ENCODE measurements at regions not wholly inside any gene's neighbourhood (a gene's known extent, or its start where the extent isn't known, plus 50 kb on each side); places are given as distances from the start of the nearest gene placed in this dataset.

GRCh38 chr5:2387250-2387633 lies 364.2 kb downstream of the IRX2 start:
- H3K9me3 ChIP-seq = no peaks in the 10 kb centered on the region
- ATAC-seq (ENCODE audit: insufficient number of reproducible peaks, low FRiP score, low read depth) (no peak), DNase-seq (ENCODE audit: low spot score) (no peak)
- H3K27me3 ChIP-seq (replicated peaks; ENCODE audit: insufficient read depth) = no peaks in the 10 kb centered on the region
- no peaks in the 10 kb centered on the region for H3K4me1 ChIP-seq (ENCODE audit: control insufficient read depth in 1 of 2, low read depth in 2 of 2)
- H3K36me3 ChIP-seq = no peaks in the 10 kb centered on the region
- no peak overlapping the region for H3K27ac ChIP-seq
- TF ChIP-seq, protein P1, sequence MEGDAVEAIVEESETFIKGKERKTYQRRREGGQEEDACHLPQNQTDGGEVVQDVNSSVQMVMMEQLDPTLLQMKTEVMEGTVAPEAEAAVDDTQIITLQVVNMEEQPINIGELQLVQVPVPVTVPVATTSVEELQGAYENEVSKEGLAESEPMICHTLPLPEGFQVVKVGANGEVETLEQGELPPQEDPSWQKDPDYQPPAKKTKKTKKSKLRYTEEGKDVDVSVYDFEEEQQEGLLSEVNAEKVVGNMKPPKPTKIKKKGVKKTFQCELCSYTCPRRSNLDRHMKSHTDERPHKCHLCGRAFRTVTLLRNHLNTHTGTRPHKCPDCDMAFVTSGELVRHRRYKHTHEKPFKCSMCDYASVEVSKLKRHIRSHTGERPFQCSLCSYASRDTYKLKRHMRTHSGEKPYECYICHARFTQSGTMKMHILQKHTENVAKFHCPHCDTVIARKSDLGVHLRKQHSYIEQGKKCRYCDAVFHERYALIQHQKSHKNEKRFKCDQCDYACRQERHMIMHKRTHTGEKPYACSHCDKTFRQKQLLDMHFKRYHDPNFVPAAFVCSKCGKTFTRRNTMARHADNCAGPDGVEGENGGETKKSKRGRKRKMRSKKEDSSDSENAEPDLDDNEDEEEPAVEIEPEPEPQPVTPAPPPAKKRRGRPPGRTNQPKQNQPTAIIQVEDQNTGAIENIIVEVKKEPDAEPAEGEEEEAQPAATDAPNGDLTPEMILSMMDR (IDR thresholded peaks at IDR 0.05) = no peak
- H3K4me3 ChIP-seq = no peak overlapping the region

GRCh38 chr5:2385818-2386217 lies 365.7 kb downstream of the IRX2 start:
- Histone ChIP-seq H3K4me1 (ENCODE audit: control insufficient read depth in 1 of 2, low read depth in 2 of 2) (no peaks in the 10 kb centered on the region), H3K9me3 (no peaks in the 10 kb centered on the region), H3K4me3 (no peak overlapping the region), H3K27ac (no peak overlapping the region), H3K36me3 (no peaks in the 10 kb centered on the region), H3K27me3 (replicated peaks; ENCODE audit: insufficient read depth) (no peaks in the 10 kb centered on the region)
- ATAC-seq (ENCODE audit: insufficient number of reproducible peaks, low FRiP score, low read depth) = no peak
- no peak for DNase-seq (ENCODE audit: low spot score)
- TF ChIP-seq, protein P1 (IDR thresholded peaks at IDR 0.05) = no peak

DNA sequence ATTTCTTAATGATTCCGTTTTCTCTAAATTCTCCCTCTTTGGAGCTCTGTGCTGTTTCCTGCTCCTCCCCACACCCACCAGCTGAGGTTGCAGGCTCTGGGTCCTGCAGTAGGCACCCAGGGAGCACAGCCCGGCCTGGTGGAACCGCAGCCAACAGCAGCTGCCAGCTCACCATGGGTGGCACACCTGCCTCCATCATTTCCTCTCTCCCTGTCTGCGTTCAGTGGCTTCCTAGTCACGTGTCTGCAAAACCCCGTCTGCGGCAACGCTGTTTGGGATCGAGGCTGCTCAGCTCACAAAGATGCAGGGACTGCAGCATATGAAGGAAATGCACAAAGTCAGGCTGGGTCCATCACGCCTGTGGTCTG lies 367.8 kb downstream of the IRX2 start:
- DNase-seq (ENCODE audit: low spot score) = no peak
- TF ChIP-seq, protein P1 (IDR thresholded peaks at IDR 0.05) = no peak
- Histone ChIP-seq H3K36me3 (no peaks in the 10 kb centered on the region), H3K4me1 (ENCODE audit: control insufficient read depth in 1 of 2, low read depth in 2 of 2) (no peaks in the 10 kb centered on the region), H3K27me3 (replicated peaks; ENCODE audit: insufficient read depth) (no peaks in the 10 kb centered on the region), H3K9me3 (no peaks in the 10 kb centered on the region), H3K27ac (no peak overlapping the region), H3K4me3 (no peak overlapping the region)
- ATAC-seq (ENCODE audit: insufficient number of reproducible peaks, low FRiP score, low read depth) = no peak

DNA sequence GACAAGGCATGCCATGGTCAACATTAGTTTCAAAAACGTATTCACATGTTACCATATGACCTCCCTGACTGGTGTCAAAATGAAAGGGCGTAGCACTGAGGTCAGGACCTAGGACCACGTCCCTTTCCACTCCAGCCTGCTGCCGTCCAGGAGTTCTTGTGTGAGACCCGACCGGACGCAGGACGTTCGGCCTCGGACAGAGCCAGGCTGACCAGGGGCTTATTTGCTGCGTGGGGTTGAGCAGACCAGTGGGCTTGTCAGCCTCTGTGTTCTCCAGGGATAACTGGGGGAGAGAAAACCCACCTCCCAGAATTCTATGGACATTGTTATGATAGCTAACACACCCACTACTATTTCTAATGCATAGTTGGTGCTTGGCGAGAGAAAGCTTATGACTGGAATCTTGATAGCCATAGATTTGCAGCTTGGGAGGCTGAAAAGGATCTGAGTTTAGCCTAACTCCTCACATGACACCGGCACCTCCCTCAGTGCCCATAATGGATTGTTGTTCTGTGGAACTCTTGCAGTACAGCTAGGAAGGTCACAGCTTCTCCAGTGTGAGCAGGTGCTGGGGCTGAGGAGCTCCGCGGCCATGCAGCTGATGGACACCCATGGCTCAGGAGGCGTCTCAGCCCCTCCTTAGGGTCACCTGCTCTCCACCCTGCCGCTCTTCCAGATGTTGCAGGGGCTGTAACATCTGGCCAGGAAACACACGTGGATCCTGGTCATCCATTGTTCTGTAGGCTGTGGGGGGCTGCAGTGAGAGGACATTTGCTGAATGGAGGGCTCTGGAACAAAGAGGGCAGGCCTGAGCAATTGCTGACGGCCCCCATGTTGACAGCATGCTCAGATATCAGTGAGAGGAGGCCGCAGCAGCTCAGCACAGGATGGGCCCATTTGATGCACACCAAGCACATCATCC lies 368.4 kb downstream of the IRX2 start:
- TF ChIP-seq, protein P1 (IDR thresholded peaks at IDR 0.05) = no peak
- H3K36me3 ChIP-seq = no peaks in the 10 kb centered on the region
- ATAC-seq (ENCODE audit: insufficient number of reproducible peaks, low FRiP score, low read depth) (no peak), DNase-seq (ENCODE audit: low spot score) (no peak)
- H3K27ac ChIP-seq = no peak overlapping the region
- H3K4me1 ChIP-seq (ENCODE audit: control insufficient read depth in 1 of 2, low read depth in 2 of 2) = no peaks in the 10 kb centered on the region
- H3K27me3 ChIP-seq (replicated peaks; ENCODE audit: insufficient read depth) = no peaks in the 10 kb centered on the region
- no peak overlapping the region for H3K4me3 ChIP-seq
- H3K9me3 ChIP-seq = no peaks in the 10 kb centered on the region

- no peak for DNase-seq (ENCODE audit: low spot score)
Observed at GRCh38 chr5:2381861-2382260, 369.6 kb downstream of the IRX2 start.

More at GRCh38 chr5:2381861-2382260, 369.6 kb downstream of the IRX2 start:
- TF ChIP-seq, protein P1 (IDR thresholded peaks at IDR 0.05) = no peak
- Histone ChIP-seq H3K27ac (no peak overlapping the region), H3K9me3 (no peaks in the 10 kb centered on the region), H3K4me3 (no peak overlapping the region), H3K27me3 (replicated peaks; ENCODE audit: insufficient read depth) (no peaks in the 10 kb centered on the region), H3K36me3 (no peaks in the 10 kb centered on the region), H3K4me1 (ENCODE audit: control insufficient read depth in 1 of 2, low read depth in 2 of 2) (no peaks in the 10 kb centered on the region)
- no peak for ATAC-seq (ENCODE audit: insufficient number of reproducible peaks, low FRiP score, low read depth)
